ENCODE measurements at regions not wholly inside any gene's neighbourhood (a gene's known extent, or its start where the extent isn't known, plus 50 kb on each side); places are given as distances from the start of the nearest gene placed in this dataset.

DNA sequence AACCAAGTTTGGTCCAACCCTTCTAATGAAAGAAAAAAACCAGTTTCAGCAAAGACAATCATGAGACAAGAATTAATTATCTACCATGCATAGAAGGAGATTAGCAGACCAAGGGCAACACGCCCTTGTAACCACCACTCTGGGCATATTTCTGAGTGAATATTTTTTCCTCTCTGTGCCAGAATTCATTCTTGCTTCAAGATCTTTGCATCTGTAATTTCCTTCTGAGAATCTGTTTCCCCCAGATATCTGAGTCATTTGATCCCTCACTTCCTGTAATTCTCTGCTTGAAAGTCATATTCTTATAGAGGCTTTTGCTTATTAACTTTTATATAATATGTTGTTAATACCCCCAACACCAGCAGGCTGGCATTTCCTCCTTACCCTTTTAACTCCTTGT, 243.7 kb downstream of the SLC16A7 start:
- DNase-seq = no peak

DNA sequence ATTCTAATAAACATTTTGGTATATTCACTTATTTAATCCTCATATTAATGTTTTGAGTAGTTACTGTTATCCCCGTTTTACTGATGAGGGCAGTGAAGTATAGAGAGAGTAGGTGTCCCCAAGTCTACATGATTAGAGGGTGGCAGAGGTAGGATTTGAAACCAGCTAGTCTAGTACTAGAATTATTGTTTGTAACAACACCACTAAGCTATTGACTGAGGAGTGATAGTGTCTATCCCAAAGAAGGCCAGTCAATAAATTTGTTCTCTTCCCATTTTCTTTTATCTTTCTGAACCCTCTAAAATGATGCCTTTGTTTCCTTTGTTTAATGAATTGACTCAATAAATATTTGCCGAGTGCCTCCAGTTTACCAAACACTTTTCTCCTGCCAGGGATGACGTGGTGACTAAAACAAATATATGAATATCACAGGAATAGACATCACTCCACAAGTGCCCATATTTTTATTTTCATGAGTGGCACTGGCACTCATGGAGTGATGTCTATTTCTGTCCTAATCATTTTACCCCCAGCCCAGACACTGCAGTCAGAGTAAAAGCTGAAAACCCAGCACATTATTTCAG, 247.5 kb downstream of the SLC16A7 start:
- DNase-seq = peak; percentile 96

DNA sequence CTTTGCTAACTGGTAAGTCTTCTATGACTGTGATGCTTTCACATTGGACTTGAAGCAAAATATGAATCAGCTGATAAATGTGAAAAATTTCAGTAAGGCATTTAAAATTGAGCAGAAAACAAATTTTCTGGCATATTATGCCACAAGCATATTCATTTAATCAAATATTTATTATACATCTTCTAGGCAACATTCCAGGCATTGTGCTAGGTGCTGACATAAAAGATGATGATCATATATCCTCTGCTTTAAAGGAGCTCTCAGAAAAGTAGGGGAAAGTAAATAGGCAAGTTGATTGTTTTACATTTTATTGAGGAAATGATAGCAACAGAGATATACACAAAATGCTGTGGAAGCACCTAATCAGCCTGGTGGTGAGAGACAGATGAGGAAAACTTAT, 248.9 kb downstream of the SLC16A7 start:
- DNase-seq = no peak

DNA sequence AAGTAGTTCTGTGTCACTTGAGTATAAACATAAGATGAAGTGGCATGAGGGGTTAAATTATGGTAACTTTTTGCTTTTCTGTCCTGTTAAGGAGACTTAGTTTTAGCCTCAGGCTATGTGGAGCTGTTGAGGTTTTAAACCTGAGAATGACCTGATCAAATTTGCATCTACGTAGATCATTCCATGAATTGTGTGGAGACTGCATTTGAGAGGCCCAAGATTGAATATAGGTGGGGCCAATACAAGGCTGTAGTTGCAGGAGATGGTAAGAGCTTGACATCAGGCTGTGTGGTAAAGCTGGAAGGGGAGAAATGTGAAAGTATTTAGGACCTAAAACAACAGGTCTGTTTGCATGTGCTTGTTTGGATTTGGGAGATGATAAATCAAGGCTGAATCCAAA, 249.5 kb downstream of the SLC16A7 start:
- DNase-seq = no peak

DNA sequence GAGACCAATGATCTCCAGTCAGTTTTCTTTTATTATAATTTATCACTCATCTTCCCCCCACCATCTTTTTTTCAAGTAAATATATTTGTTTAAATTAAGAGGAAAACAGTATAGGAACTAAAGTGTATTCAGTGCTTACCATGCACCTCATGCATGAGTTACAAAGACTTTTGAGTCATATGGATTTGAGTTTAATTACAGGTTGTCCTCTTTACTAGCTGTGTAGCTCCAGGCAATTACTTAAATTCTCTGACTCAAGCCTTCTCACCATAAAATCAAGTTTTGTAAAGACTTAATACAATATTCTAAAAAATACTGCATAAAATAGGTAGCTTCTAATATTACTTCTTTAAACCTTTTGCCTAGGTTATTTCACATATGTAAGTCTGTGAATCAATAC, 251.3 kb downstream of the SLC16A7 start:
- DNase-seq = no peak

DNA sequence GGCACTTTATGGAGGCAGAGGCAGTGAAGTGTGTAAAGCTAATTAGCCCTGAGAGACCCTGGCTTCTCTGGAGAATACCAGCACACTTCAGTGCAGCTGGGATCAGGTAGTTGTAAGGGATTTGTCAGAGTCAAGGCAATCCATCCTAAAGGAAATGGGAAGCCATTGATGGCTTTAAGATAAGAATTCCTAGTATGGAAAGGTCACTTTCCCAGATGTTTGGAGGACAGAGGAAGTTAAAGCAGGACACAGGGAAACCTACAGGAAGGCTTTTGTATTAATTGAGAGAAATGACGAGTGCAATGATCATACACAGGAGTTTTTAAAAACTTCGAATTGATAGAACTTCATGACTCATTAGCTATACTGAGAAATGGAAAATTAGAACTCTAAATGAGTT, 254.4 kb downstream of the SLC16A7 start:
- DNase-seq = no peak

DNA sequence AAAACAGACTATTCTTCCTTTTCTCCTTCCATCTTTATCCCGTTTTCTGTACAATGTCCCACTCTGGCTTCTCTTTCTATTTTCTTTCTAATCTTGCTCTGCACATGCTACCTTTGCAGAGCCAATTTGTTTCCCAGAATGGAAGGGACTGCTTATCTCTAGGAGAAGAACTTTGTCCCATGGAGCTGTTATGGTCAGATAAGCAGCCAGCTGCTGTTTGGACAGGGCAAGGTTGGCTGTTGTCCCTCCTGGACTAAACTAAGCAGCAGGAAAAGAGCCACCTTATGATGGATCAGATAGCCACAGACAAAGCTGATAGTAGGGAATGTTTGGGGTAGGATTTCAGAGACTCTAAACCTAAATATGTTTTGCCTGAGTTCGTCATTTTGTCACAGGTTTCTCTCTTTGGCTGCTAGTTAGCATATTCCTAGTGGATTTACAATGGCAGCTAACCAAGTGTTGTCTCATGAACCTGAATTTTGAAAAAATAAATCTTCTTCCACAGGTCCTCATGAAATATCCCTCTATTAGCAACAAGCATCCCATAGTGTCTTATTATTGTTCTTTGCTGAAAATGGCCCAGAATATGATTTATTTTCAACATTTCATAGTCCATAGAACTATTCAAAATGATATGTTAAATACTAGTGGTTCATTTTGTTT, 262.8 kb downstream of the SLC16A7 start:
- DNase-seq = no peak

DNA sequence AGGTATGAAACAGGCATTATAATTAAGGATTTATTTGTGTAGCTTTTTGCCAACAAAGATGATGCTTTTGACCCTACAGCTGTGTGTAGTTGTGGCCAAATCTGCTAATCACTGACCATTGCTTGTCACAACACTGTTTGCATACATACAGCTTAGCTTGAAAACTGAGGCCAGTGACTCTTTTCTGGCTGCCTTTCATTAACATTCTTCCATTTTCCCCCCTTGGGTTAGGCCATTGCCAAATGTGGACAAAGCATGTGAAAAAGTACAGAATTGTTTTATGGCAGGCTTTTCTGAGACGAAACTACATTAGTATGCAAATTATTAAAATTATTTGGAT, 263.3 kb downstream of the SLC16A7 start:
- no peak for DNase-seq

DNA sequence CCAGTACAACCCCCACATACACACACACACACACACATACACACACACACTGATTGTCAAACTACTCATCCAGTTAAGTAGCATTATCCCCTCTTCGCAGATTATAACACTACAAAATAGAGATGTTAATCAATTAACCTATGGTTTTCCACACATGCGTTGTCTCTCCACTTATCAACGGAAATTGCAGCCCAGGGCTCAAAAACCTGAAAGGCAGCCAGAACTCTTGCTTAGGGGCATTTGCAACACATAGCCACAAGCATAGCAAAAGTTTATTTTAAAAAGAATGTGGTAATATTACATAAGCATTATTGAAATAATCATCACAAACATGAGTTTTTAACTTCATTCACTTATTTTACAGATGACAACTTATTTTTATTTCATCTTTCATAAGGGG, 265.8 kb downstream of the SLC16A7 start:
- no peak for DNase-seq

DNA sequence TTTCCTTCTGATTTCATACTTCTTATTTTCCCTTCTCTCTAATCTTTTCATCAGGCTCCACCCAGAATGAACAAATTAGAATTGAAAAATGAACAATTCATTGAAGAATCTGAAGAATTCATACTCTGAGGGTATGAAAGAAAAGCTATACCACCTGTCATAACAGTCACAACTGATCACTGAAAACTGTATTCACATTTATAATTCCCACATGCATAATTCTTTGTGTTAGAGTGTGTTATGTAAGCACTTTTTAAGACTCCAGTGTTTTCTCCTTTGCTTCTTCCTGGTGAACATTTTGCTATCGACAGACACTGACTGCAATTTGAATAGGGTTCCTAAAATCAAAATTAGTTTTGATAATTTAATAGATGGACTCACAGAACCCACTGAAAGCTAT, 271.2 kb downstream of the SLC16A7 start:
- no peak for DNase-seq

DNA sequence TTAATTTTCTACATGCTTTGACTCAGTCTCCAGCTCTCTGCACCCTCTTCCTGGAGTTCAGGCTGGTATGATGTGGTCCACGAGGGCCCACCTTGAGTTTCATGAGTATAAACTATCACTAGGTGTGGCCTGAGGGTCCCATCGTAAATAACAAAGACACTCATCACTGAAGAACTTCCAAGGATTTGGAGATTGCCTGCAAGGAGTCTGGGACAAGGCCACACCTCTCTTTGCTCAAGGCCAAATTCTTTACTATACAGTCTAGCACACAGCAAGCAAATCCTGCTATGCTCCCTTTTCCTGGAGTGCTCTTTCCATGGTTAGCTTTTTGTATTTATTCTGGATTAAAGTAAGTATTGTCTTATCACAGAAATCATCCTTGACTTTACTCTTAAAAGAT, 271.9 kb downstream of the SLC16A7 start:
- no peak for DNase-seq

DNA sequence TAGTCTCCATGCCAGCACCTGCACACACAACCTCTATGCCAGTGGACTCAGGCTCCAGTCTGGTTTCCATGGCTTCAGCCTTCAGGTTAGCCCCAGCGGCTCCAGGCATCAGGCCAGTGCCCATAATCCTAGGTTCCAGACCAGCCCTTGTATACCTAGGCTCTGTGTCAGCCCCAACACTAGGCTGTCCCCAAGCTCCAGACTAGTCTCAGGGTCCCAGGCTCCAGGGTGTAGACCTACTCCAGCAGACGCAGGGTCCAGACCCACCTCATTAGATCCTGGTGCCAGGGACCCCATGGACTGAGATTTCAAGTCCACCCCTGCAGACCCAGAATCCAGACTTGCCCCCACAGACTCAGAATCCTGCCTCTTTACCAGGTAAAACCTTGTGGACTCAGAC, 275.9 kb downstream of the SLC16A7 start:
- no peak for DNase-seq

DNA sequence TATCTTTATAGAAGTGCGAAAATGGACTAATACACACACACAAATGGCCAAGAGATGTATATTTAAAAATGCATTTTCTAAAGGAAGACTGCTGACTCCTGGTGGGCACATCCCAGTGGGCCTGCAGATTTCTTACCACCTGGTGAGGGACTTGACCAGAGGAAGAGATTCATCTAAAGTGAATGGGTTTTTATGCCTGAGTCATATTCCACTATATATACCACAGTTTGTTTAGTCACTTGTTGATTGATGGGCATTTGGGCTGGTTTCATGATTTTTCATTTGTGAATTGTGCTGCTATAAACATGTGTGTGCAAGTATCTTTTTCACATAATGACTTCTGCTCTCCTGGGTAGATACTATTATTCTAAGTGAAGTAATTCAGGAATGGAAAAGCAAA, 277.3 kb downstream of the SLC16A7 start:
- no peak for DNase-seq

DNA sequence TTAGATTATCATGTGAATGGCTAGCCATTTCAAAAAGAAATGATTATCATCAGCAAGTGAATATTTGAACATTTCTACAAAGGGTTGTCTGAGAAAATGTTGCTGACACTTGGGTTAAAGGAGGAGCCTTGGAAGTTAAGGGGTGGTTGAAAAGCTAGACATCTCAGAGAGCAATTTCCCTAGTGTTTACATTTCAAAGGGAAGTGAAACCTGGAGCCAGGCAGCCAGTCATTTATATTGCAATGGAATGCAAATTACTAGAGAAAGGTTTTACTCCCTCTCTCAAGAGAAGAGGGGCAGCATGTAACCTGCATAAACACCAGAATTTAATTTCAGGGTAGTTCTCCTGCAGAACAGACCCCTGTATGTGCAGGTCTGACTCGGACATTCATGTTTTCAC, 279.0 kb downstream of the SLC16A7 start:
- DNase-seq = no peak

DNA sequence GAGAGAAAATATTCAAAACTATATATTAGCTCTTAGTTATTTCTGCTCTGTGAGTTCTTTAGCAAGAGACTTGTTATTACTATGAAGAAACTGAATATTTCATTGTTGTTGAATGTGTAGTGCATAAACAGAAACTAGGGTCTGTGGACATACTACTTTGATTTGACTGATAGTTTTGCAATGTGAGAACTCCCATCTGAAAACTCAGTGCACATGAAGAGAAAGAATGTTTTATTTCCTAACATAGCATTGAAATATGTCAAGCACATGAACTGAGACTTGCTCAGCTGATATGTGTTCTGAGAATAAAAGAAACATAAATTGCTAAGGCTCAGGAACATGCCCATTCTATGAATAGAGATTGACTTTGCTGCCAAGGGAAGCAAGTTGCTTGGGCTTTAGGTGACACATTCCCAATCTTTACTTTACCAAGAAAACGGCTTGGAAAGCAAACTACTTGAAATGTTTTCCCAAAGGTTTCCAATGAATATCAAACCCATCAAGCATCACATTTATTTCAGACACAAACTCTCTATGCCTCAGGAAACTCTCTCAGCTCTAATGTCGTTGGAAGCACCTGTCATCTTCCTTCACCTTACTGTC, 290.4 kb downstream of the SLC16A7 start:
- DNase-seq = no peak

DNA sequence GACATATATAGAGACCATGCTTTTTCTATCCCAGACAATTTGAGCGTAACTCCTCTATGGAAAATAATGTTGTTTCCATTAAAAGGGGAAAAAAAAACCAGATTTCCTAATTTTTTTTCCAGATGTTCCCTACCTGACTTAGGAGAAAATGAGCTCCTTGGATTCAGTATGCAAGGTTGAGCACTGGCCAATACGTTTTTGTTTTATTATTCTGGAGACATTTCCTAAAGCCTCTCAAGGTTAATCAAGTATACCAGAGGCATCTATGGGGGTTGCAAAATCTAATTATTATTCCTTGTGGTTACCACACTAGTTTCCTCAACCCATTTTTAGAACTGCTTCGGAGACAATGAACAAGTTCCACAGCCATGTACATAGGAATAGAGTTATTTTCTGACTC, 291.3 kb downstream of the SLC16A7 start:
- no peak for DNase-seq

DNA sequence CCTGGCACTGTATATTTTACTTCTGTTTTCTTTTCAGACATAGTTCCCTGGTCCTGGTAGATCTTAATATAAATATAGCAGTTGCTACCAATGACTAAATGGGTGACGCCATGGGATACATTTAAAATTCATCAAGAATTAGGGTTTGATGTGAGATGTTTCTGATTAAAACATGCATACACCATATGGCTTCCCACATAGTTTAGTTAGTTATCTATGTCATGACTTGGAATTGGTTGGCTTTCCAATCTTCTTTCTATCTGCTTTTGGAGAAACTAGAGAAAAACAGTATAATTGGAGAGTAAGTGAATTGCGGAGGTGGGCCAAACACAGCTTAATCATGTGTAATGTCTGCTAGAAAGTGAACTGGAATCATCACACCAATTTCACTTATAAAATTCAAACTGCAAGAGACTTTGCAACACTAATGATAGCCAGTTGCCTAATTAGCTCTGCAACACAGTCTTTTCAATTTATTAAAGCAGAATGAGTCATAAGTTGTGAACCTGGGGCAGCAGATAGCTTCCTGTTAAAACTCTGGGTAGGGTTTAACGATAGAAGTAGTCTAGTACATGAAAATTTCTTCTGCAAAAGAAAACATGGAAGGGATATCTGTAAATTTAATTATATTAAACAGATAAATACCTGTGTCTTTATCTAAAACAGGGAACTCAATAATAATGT, 295.2 kb downstream of the SLC16A7 start:
- no peak for DNase-seq

DNA sequence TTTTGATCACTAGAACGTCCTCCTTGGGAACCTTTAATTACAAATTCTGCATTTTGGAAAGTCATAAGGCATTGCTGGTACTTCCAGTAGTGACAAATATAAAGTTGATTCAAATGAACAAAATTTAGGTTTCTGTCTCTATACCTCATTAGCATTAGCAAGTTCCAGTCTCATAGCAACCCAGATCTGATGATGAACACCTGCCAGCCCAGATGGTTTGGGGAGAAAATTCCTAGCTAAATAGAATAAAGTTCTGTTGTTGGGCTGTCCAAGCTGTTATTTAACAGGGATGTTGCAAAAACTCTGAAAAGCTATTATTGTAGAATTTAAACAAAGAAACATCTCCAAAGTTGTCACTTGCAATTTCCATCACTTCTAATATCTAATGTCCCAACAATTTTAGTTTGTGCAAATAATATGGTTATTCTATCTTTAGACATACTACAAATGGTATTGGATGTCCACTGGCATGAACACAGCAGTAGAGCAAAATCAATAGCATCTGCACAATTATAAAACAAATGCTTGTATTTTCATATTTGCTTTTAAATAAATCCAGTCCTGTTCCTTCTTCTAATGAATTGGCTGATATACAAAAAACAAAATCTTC, 299.4 kb downstream of the SLC16A7 start:
- no peak for DNase-seq

DNA sequence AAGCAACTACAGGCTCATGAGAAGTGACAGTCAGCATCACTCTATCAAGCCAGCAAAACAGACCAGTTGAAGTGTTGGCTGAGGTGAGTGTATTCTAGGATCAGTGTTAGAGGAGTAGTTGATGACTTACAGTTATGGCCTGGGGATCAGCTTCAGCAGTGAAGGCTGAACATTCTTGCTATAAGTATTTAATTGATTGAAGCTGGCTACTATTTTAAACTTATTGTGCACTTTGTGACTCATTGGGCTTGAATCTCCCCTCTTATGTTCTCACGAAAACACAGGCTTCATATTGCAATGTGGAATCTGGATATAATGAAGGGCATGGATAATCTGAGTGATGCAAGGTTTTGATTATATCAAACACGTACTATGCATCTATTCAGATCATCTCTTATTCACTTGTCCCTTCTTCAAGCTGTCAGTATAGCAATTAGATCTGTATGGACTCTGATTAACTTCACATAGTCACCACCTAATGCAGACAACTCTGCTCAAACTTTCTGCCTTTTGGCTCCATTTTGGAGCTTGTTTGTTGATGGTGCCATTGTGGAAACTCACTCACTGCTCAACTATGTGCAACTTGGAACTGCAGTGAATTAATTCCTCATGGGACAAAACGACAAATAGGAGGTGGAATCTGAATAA, 309.2 kb downstream of the SLC16A7 start:
- no peak for DNase-seq

DNA sequence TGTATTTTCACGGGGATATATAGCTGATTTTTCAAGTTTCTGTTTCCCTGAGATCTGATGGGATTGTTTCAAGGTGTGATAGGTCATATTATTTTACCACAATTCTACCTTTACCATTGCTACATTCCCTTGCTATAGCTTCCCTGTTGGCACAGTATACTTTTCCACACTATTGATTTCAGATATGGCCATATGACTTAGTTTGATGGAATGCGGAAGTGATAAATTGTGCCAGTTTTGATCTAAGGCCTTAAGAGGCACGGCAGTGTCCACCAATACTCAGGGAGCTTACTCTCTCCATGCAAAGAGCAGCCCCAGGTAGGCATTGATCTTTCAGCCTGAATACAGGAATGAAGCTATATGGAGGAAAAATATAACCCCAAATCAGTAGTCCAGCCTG, 315.7 kb downstream of the SLC16A7 start:
- DNase-seq = no peak

DNA sequence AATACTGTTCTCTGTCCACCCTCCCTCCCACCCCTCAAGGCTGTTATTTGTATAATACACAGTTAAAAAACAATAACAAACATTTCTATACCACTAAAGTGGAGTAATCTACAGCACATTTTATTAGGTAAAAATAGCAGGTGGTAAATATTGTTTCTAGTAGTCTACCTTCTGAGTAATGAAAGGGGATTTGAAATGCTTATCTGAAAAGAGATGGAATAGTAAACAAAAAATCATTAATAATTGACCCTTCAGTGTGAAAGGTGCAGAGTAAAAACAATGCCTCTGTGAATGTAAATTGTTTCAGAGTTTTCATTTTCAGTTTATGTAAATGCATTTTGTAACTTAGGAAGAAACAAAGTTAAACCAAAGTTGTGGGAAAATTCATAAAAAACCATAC, 321.2 kb downstream of the SLC16A7 start:
- no peak for DNase-seq

DNA sequence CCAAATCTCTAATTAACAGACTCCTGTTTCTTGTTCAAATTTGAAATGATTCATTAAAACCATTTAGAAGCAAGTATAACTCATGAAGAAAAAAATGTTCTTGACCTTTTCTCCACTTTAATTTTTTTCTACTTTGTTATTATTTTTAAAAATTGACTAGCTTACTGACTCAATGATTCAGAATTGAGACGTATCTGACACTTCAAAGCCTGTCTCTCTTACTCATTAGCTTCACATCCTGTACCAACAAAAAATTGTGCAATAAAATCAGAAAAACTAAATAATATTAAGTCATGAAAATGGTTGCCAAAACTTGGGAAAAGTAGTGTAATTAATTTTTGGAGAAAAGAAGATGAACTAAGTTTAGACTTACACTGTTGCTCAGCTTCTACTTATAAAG, 331.2 kb downstream of the SLC16A7 start:
- no peak for DNase-seq

DNA sequence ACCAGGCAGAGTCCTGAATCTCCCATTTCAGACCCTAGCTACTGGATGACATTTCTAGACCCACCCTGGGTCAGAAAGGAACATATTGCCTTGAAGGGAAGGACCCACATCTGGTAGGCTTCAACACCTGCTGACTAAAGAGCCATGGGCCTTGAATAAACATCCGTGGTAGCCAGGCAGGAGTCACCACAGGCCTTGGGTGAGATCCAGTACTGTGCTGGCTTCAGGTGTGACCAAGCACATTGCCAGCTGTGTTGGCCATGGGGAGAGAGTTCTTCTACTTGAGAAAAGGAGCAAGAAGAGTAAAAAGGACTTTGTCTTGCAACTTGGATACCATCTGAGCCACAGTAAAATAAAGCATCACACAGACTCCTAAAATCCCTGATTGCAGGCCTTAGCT, 332.6 kb downstream of the SLC16A7 start:
- DNase-seq = peak; percentile 33

DNA sequence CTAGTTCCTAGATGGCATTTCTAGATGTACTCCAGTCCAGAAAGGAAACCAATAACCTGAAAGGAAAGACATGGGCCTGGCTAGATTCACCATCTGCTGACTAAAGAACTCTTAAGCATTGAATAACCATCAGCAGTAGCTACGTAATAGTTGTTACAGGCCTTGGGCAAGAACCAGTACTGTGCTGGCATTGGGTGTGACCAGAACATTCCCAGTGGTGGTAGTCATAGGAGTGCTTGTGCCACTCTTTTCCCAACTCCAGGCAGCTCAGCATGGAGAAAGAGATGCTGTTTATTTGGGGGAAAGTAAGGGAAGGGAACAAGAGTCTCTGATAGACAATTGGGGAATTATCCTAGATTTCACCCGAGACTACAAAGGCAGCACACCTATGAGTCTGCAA, 333.3 kb downstream of the SLC16A7 start:
- DNase-seq = no peak
